Parathyroid adenoma (tissue), 2 donors: ENCODE measurements at regions not wholly inside any gene's neighbourhood (a gene's known extent, or its start where the extent isn't known, plus 50 kb on each side); places are given as distances from the start of the nearest gene placed in this dataset.

Experiments
- H2AFZ ChIP-seq: fragments of 300-600 bp; sonication (generic); one replicate; pipeline ENCODE4 v1.7.0; 2017; ENCODE audit warnings: antibody characterized with exemption, mild to moderate bottlenecking
- H3K27ac ChIP-seq: fragments of 300-600 bp; sonication (generic); one replicate; pipeline ENCODE4 v1.7.0; 2017
- H3K27me3 ChIP-seq: fragments of 300-600 bp; sonication (generic); one replicate; pipeline ENCODE4 v1.7.0; 2017; ENCODE audit warnings: low read length; ENCODE audit not compliant: control insufficient read depth, insufficient read depth
- H3K36me3 ChIP-seq: fragments of 300-600 bp; sonication (generic); one replicate; pipeline ENCODE4 v1.7.0; 2017; ENCODE audit warnings: low read length; ENCODE audit not compliant: control insufficient read depth, insufficient read depth
- H3K4me1 ChIP-seq: fragments of 300-600 bp; sonication (generic); one replicate; pipeline ENCODE4 v1.7.0; 2017; ENCODE audit warnings: control low read depth
- H3K4me2 ChIP-seq: fragments of 300-600 bp; sonication (generic); one replicate; pipeline ENCODE4 v1.7.0; 2017; ENCODE audit warnings: low read length
- H3K4me3 ChIP-seq: fragments of 300-600 bp; sonication (generic); one replicate; pipeline ENCODE4 v1.7.0; 2017; ENCODE audit warnings: low read depth, low read length
- H3K79me2 ChIP-seq: fragments of 300-600 bp; sonication (generic); one replicate; pipeline ENCODE4 v1.7.0; 2017; ENCODE audit warnings: control low read depth
- H3K9ac ChIP-seq: fragments of 300-600 bp; sonication (generic); one replicate; pipeline ENCODE4 v1.7.0; 2017; ENCODE audit warnings: mild to moderate bottlenecking
- H3K9me3 ChIP-seq: fragments of 300-600 bp; sonication (generic); one replicate; pipeline ENCODE4 v1.7.0; 2017; ENCODE audit warnings: low read length; ENCODE audit not compliant: control insufficient read depth
- CTCF ChIP-seq: fragments of 300-600 bp; sonication (generic); IDR thresholded peaks from one replicate; pipeline ENCODE4 v1.7.0; 2017; ENCODE audit warnings: antibody characterized with exemption, mild to moderate bottlenecking
- donor health status: primary hyperparathyroidism.

GRCh38 chr11:130705670-130706421 is 210.4 kb downstream of the SNX19 start:
- no peak for TF ChIP-seq CTCF
- H3K4me1 ChIP-seq, result no peaks in the 10 kb centered on the region
- H2AFZ ChIP-seq, result no peak overlapping the region
- no peaks in the 10 kb centered on the region for H3K79me2 ChIP-seq
- H3K27ac ChIP-seq, result no peak overlapping the region
- H3K4me2 ChIP-seq, result no peak overlapping the region
- no peaks in the 10 kb centered on the region for H3K27me3 ChIP-seq
- no peak overlapping the region for H3K9ac ChIP-seq
- H3K4me3 ChIP-seq, result no peak overlapping the region
- H3K36me3 ChIP-seq, result no peaks in the 10 kb centered on the region
- H3K9me3 ChIP-seq, result no peaks in the 10 kb centered on the region

GRCh38 chr11:130706572-130706971 is 209.7 kb downstream of the SNX19 start:
- no peak overlapping the region for H3K4me2 ChIP-seq
- H3K36me3 ChIP-seq, result no peaks in the 10 kb centered on the region
- TF ChIP-seq CTCF, result no peak
- H3K79me2 ChIP-seq, result no peaks in the 10 kb centered on the region
- H3K27me3 ChIP-seq, result no peaks in the 10 kb centered on the region
- H3K27ac ChIP-seq, result no peak overlapping the region
- H2AFZ ChIP-seq, result no peak overlapping the region
- no peak overlapping the region for H3K9ac ChIP-seq
- no peak overlapping the region for H3K4me3 ChIP-seq
- H3K4me1 ChIP-seq, result no peaks in the 10 kb centered on the region
- H3K9me3 ChIP-seq, result no peaks in the 10 kb centered on the region

- no peak overlapping the region for H3K4me3 ChIP-seq
- no peaks in the 10 kb centered on the region for H3K27me3 ChIP-seq
- H3K4me1 ChIP-seq, result no peaks in the 10 kb centered on the region
- no peak overlapping the region for H3K4me2 ChIP-seq
- H3K27ac ChIP-seq, result no peak overlapping the region
- H2AFZ ChIP-seq, result no peak overlapping the region
- H3K79me2 ChIP-seq, result no peaks in the 10 kb centered on the region
- no peak overlapping the region for H3K9ac ChIP-seq
- H3K36me3 ChIP-seq, result no peaks in the 10 kb centered on the region
- H3K9me3 ChIP-seq, result no peaks in the 10 kb centered on the region
- TF ChIP-seq CTCF, result no peak
Measured at GRCh38 chr11:130707217-130707616, 209.1 kb downstream of the SNX19 start.

- H2AFZ ChIP-seq, result no peak overlapping the region
- H3K27me3 ChIP-seq, result no peaks in the 10 kb centered on the region
- no peaks in the 10 kb centered on the region for H3K9me3 ChIP-seq
- H3K4me3 ChIP-seq, result no peak overlapping the region
- H3K4me1 ChIP-seq, result no peaks in the 10 kb centered on the region
- no peak overlapping the region for H3K27ac ChIP-seq
- H3K9ac ChIP-seq, result no peak overlapping the region
- no peaks in the 10 kb centered on the region for H3K36me3 ChIP-seq
- H3K79me2 ChIP-seq, result no peaks in the 10 kb centered on the region
- TF ChIP-seq CTCF, result no peak
- H3K4me2 ChIP-seq, result no peak overlapping the region
Measured at GRCh38 chr11:130709531-130709930, 206.7 kb downstream of the SNX19 start.

GRCh38 chr11:130710021-130710420 is 206.3 kb downstream of the SNX19 start:
- no peak overlapping the region for H3K4me3 ChIP-seq
- no peak overlapping the region for H3K4me2 ChIP-seq
- H3K9me3 ChIP-seq, result no peaks in the 10 kb centered on the region
- H3K79me2 ChIP-seq, result no peaks in the 10 kb centered on the region
- no peak overlapping the region for H3K9ac ChIP-seq
- H3K36me3 ChIP-seq, result no peaks in the 10 kb centered on the region
- peak overlapping the region; percentile 16 for H3K27ac ChIP-seq
- TF ChIP-seq CTCF, result no peak
- H3K27me3 ChIP-seq, result no peaks in the 10 kb centered on the region
- no peaks in the 10 kb centered on the region for H3K4me1 ChIP-seq
- no peak overlapping the region for H2AFZ ChIP-seq
